Body of pancreas (tissue), 4 donors: ENCODE measurements at regions not wholly inside any gene's neighbourhood (a gene's known extent, or its start where the extent isn't known, plus 50 kb on each side); places are given as distances from the start of the nearest gene placed in this dataset.

Experiments
- ATAC-seq: fragments of 150-250 bp; one replicate; pipeline ENCODE4 v1.9.1; 2016
- DNase-seq, 4 donors: peaks; one replicate each; pipeline ENCODE4 v3.0.0-alpha.2; 2019
- H3K27ac ChIP-seq, 4 donors: fragments of 200-600 bp; sonication (generic); 1 replicate in 3 of 4; 2 replicates in 1 of 4; pipeline versions ENCODE4 v1.5.1 to v1.6.1; 2016 to 2019; ENCODE audit warnings: mild to moderate bottlenecking in 1 of 4, mixed read lengths in 1 of 4, moderate library complexity in 1 of 4
- H3K27me3 ChIP-seq, 2 donors: fragments of 200-600 bp; sonication (generic); one replicate each; pipeline ENCODE4 v1.6.0; 2016; ENCODE audit warnings: mild to moderate bottlenecking in 1 of 2
- H3K36me3 ChIP-seq, 2 donors: fragments of 200-600 bp; sonication (generic); replicated peaks in 1 of 2; 2 replicates each; pipeline ENCODE4 v1.5.1; 2016; ENCODE audit warnings: low read depth in 2 of 2; ENCODE audit not compliant: insufficient read depth in 1 of 2
- H3K4me1 ChIP-seq: fragments of 200-600 bp; sonication (generic); one replicate; pipeline ENCODE4 v1.6.0; 2016
- H3K4me3 ChIP-seq, 2 donors: fragments of 200-600 bp; sonication (generic); 1 replicate in 1 of 2; 2 replicates in 1 of 2; pipeline ENCODE4 v1.5.1; 2016 to 2019
- H3K9me3 ChIP-seq, 3 donors: fragments of 200-600 bp; sonication (generic); 1 replicate in 2 of 3; 2 replicates in 1 of 3; pipeline ENCODE4 v1.5.1; 2016
- CTCF ChIP-seq, 7 experiments: fragments of 450-650 bp in 4 of 7; fragments of 200-600 bp in 3 of 7; sonication (generic) in 3 of 7; IDR thresholded peaks; one replicate each; pipeline ENCODE4 v1.5.1; 2016 to 2019; ENCODE audit warnings: antibody characterized with exemption in 7 of 7
- POLR2A ChIP-seq, 3 donors: fragments of 450-650 bp; IDR thresholded peaks; one replicate each; pipeline ENCODE4 v1.6.1; 2016; ENCODE audit warnings: antibody characterized with exemption in 3 of 3, mild to moderate bottlenecking in 2 of 3
- WGBS, 2 donors: methylation state at CpG; one replicate each; pipeline ENCODE4 v1.1.5; 2017; 5-methylcytosine and 5-hydroxymethylcytosine counted together
- intact Hi-C: fragments of 100-400 bp; cut with DNase I; formaldehyde crosslinking; loops from one replicate; pipeline ENCODE4 v1.15.1; 2023

GRCh38 chr3:194824100-194824499 lies 138.4 kb downstream of the FAM43A start:
- no peaks in the 10 kb centered on the region for H3K9me3 ChIP-seq
- DNase-seq (no peak), ATAC-seq (no peak)
- no peak overlapping the region for H3K27ac ChIP-seq
- TF ChIP-seq CTCF (IDR thresholded peaks at IDR 0.05): no peak
- TF ChIP-seq POLR2A (IDR thresholded peaks at IDR 0.05): no peak
- WGBS, 2 donors: 52 to 63% methylated on average over 4 of the region's 4 CpGs
- intact Hi-C loops: loop anchor here (10.0 kb wide), 1 partner anchor 131 kb away; no protein-coding TSS in a partner anchor
- no peak overlapping the region for H3K4me3 ChIP-seq
- H3K27me3 ChIP-seq: no peaks in the 10 kb centered on the region
- no peaks in the 10 kb centered on the region for H3K4me1 ChIP-seq
- no peaks in the 10 kb centered on the region for H3K36me3 ChIP-seq

GRCh38 chr3:194824701-194825111 lies 139.0 kb downstream of the FAM43A start:
- no peaks in the 10 kb centered on the region for H3K4me1 ChIP-seq
- no peak for ATAC-seq
- WGBS, 2 donors: 74 to 82% methylated on average over 12 to 15 of the region's 15 CpGs

GRCh38 chr3:194826594-194826993 lies 140.9 kb downstream of the FAM43A start:
- Histone ChIP-seq H3K27me3 (no peaks in the 10 kb centered on the region), H3K36me3 (no peaks in the 10 kb centered on the region), H3K27ac (no peak overlapping the region), H3K9me3 (no peaks in the 10 kb centered on the region), H3K4me1 (no peaks in the 10 kb centered on the region), H3K4me3 (no peak overlapping the region)
- DNase-seq: no peak
- no peak for TF ChIP-seq POLR2A (IDR thresholded peaks at IDR 0.05)
- no peak for TF ChIP-seq CTCF (IDR thresholded peaks at IDR 0.05)
- intact Hi-C loops: loop anchor here (10.0 kb wide), 1 partner anchor 128 kb away; no protein-coding TSS in a partner anchor
- ATAC-seq: no peak
- 70 to 78% methylated on average over 6 of the region's 6 CpGs for WGBS, 2 donors

More at GRCh38 chr3:194824701-194825111, 139.0 kb downstream of the FAM43A start:
- no peaks in the 10 kb centered on the region for H3K9me3 ChIP-seq
- no peaks in the 10 kb centered on the region for H3K27me3 ChIP-seq
- no peak overlapping the region for H3K4me3 ChIP-seq
- no peak for DNase-seq
- TF ChIP-seq POLR2A (IDR thresholded peaks at IDR 0.05) (no peak), CTCF (IDR thresholded peaks at IDR 0.05) (no peak)
- intact Hi-C loops: loop anchor here (10.0 kb wide), 1 partner anchor 130 kb away; no protein-coding TSS in a partner anchor
- no peaks in the 10 kb centered on the region for H3K36me3 ChIP-seq
- no peak overlapping the region for H3K27ac ChIP-seq

- ATAC-seq (no peak), DNase-seq (no peak)
- Histone ChIP-seq H3K4me3 (no peak overlapping the region), H3K27ac (no peak overlapping the region), H3K27me3 (no peaks in the 10 kb centered on the region), H3K4me1 (no peaks in the 10 kb centered on the region), H3K36me3 (no peaks in the 10 kb centered on the region), H3K9me3 (no peaks in the 10 kb centered on the region)
- WGBS, 2 donors: 50 to 63% methylated on average over 1 of the region's 1 CpG
- TF ChIP-seq POLR2A (IDR thresholded peaks at IDR 0.05): no peak
- intact Hi-C loops: loop anchor here (10.0 kb wide), 1 partner anchor 127 kb away; no protein-coding TSS in a partner anchor
Measured at GRCh38 chr3:194827486-194827885, 141.8 kb downstream of the FAM43A start.

- intact Hi-C loops: loop anchor here (10.0 kb wide), 1 partner anchor 127 kb away; no protein-coding TSS in a partner anchor
- no peak overlapping the region for H3K27ac ChIP-seq
- DNase-seq (no peak), ATAC-seq (no peak)
- H3K36me3 ChIP-seq: no peaks in the 10 kb centered on the region
- no peaks in the 10 kb centered on the region for H3K27me3 ChIP-seq
- H3K9me3 ChIP-seq: no peaks in the 10 kb centered on the region
- TF ChIP-seq CTCF (IDR thresholded peaks at IDR 0.05) (no peak), POLR2A (IDR thresholded peaks at IDR 0.05) (no peak)
- H3K4me1 ChIP-seq: no peaks in the 10 kb centered on the region
- no peak overlapping the region for H3K4me3 ChIP-seq
- WGBS, 2 donors: 71 to 72% methylated on average over 6 of the region's 6 CpGs
Measured at GRCh38 chr3:194828116-194828515, 142.4 kb downstream of the FAM43A start.
